H1 (cell line): ENCODE measurements at regions not wholly inside any gene's neighbourhood (a gene's known extent, or its start where the extent isn't known, plus 50 kb on each side); places are given as distances from the start of the nearest gene placed in this dataset.

ENCODE experiments used
- CTCF ChIA-PET: fragments of 300-600 bp; sonication (Branson Sonifier 250); formaldehyde crosslinking; loops from one replicate; lab custom pipeline; 2021; ENCODE audit not compliant: partially characterized antibody; lab: Charles Lee
- POLR2A ChIA-PET: fragments of 300-600 bp; sonication (Branson Sonifier 250); formaldehyde crosslinking; loops from one replicate; lab custom pipeline; 2021; ENCODE audit warnings: inconsistent platforms; ENCODE audit not compliant: partially characterized antibody; lab: Charles Lee
- DNase-seq, 2 experiments: peaks; one replicate each; pipeline versions ENCODE4 v3.0.0 to v3.0.0-alpha.2; 2010 to 2022; ENCODE audit warnings: low spot score in 2 of 2, low read depth in 1 of 2, mixed read lengths in 1 of 2
- FAIRE-seq: peaks from 2 replicates; lab custom pipeline; 2011; peaks lifted over from hg19 to GRCh38; lab: Jason Lieb, UNC
- H2AFZ ChIP-seq: 2 replicates; pipeline ENCODE4 v1.8.1; 2012; ENCODE audit warnings: low read length, inconsistent platforms
- H2AK5ac ChIP-seq: 2 replicates; pipeline ENCODE4 v1.6.1; 2013; ENCODE audit warnings: low read depth, low read length
- H2BK120ac ChIP-seq: replicated peaks from 2 replicates; pipeline ENCODE3; 2013; ENCODE audit warnings: low read depth, low read length, inconsistent platforms
- H2BK12ac ChIP-seq: 2 replicates; pipeline ENCODE4 v1.6.1; 2013; ENCODE audit warnings: low read depth, low read length
- H2BK15ac ChIP-seq: 2 replicates; pipeline ENCODE4 v1.6.1; 2013; ENCODE audit warnings: low read length
- H2BK20ac ChIP-seq: 2 replicates; pipeline ENCODE4 v1.6.1; 2013; ENCODE audit warnings: low read length
- H2BK5ac ChIP-seq: 2 replicates; pipeline ENCODE4 v1.6.1; 2013; ENCODE audit warnings: low read depth, low read length
- H3K14ac ChIP-seq: 2 replicates; pipeline ENCODE4 v1.6.1; 2013; ENCODE audit warnings: inconsistent platforms; ENCODE audit not compliant: insufficient read length
- H3K18ac ChIP-seq: 2 replicates; pipeline ENCODE4 v1.6.1; 2013; ENCODE audit warnings: low read length; ENCODE audit errors: extremely low read depth
- H3K23ac ChIP-seq: 2 replicates; pipeline ENCODE4 v1.6.1; 2013; ENCODE audit warnings: inconsistent platforms; ENCODE audit not compliant: insufficient read length
- H3K23me2 ChIP-seq: 2 replicates; pipeline ENCODE4 v1.6.1; 2013; ENCODE audit warnings: low read depth, low read length
- H3K27ac ChIP-seq: 2 replicates; pipeline ENCODE4 v1.6.1; 2011; ENCODE audit warnings: low read depth, low read length, inconsistent platforms
- H3K27me3 ChIP-seq, 4 experiments: replicated peaks in 1 of 4; 1 replicate in 1 of 4; 2 replicates in 3 of 4; pipeline versions ENCODE4 v1.6.1 to v1.8.1; 2011 to 2013; ENCODE audit warnings: low read length in 3 of 4, mild to moderate bottlenecking in 3 of 4, inconsistent platforms in 2 of 4, mixed read lengths in 2 of 4, moderate library complexity in 1 of 4; ENCODE audit not compliant: control insufficient read depth in 3 of 4, insufficient read depth in 3 of 4; ENCODE audit errors: extremely low read depth in 1 of 4
- H3K36me3 ChIP-seq, 4 experiments: 2 replicates each; pipeline versions ENCODE4 v1.6.1 to v1.8.1; 2011 to 2013; ENCODE audit warnings: mild to moderate bottlenecking in 4 of 4, low read length in 3 of 4, moderate library complexity in 2 of 4, control low read depth in 1 of 4, inconsistent platforms in 1 of 4; ENCODE audit not compliant: insufficient read depth in 4 of 4, control insufficient read depth in 2 of 4
- H3K4ac ChIP-seq: replicated peaks from 2 replicates; pipeline ENCODE3; 2013; ENCODE audit warnings: low read length, low read depth, mixed read lengths, inconsistent platforms; ENCODE audit not compliant: insufficient read length
- H3K4me1 ChIP-seq, 4 experiments: replicated peaks in 1 of 4; 1 replicate in 1 of 4; 2 replicates in 3 of 4; pipeline versions ENCODE4 v1.6.1 to v1.8.1; 2011 to 2013; ENCODE audit warnings: low read length in 3 of 4, inconsistent platforms in 2 of 4, mixed read lengths in 1 of 4; ENCODE audit not compliant: insufficient read depth in 4 of 4, control insufficient read depth in 3 of 4
- H3K4me2 ChIP-seq, 2 experiments: 2 replicates each; pipeline versions ENCODE4 v1.6.1 to v1.8.1; 2011 to 2013; ENCODE audit warnings: low read depth in 2 of 2, low read length in 2 of 2, control low read depth in 1 of 2, inconsistent platforms in 1 of 2, mild to moderate bottlenecking in 1 of 2; ENCODE audit not compliant: insufficient read depth in 1 of 2
- H3K4me3 ChIP-seq, 4 experiments: fragments of 200-600, 300-600 bp in 1 of 4; sonication (generic), shearing (Covaris generic), sonication (Bioruptor Twin) in 1 of 4; 2 replicates each; pipeline versions ENCODE4 v1.5.1 to v1.8.1; 2011 to 2016; ENCODE audit warnings: low read length in 4 of 4, low read depth in 3 of 4, control low read depth in 2 of 4, inconsistent platforms in 2 of 4, mild to moderate bottlenecking in 2 of 4, mixed read lengths in 1 of 4, moderate library complexity in 1 of 4; ENCODE audit not compliant: insufficient read depth in 2 of 4; ENCODE audit errors: extremely low read depth in 1 of 4
- H3K56ac ChIP-seq: replicated peaks from 2 replicates; pipeline ENCODE3; 2013; ENCODE audit warnings: low read depth, mild to moderate bottlenecking, mixed read lengths, low read length, inconsistent platforms; ENCODE audit not compliant: insufficient read length
- H3K79me1 ChIP-seq: 2 replicates; pipeline ENCODE4 v1.6.1; 2013; ENCODE audit warnings: low read depth, low read length, control low read depth
- H3K79me2 ChIP-seq, 2 experiments: 2 replicates each; pipeline versions ENCODE4 v1.6.1 to v1.8.1; 2012 to 2013; ENCODE audit warnings: low read length in 2 of 2, mild to moderate bottlenecking in 2 of 2, inconsistent platforms in 1 of 2; ENCODE audit not compliant: insufficient read depth in 2 of 2, control insufficient read depth in 1 of 2
- H3K9ac ChIP-seq, 4 experiments: replicated peaks in 1 of 4; 1 replicate in 1 of 4; 2 replicates in 3 of 4; pipeline versions ENCODE4 v1.6.1 to v1.8.1; 2011 to 2013; ENCODE audit warnings: low read depth in 3 of 4, low read length in 3 of 4, control low read depth in 2 of 4, mild to moderate bottlenecking in 2 of 4, moderate library complexity in 2 of 4, inconsistent platforms in 1 of 4; ENCODE audit errors: extremely low read depth in 1 of 4
- H3K9me3 ChIP-seq, 2 experiments: 2 replicates each; pipeline versions ENCODE4 v1.6.1 to v1.8.1; 2012 to 2013; ENCODE audit warnings: mild to moderate bottlenecking in 2 of 2, moderate library complexity in 2 of 2, control low read depth in 1 of 2, inconsistent platforms in 1 of 2, low read depth in 1 of 2, low read length in 1 of 2, mixed read lengths in 1 of 2; ENCODE audit not compliant: insufficient read depth in 2 of 2
- H4K20me1 ChIP-seq, 2 experiments: replicated peaks in 1 of 2; 2 replicates each; pipeline versions ENCODE3 to v1.8.1; 2011 to 2013; ENCODE audit warnings: inconsistent platforms in 2 of 2, low read length in 2 of 2, mild to moderate bottlenecking in 1 of 2; ENCODE audit not compliant: insufficient read depth in 2 of 2, control insufficient read depth in 1 of 2
- H4K5ac ChIP-seq: 2 replicates; pipeline ENCODE4 v1.6.1; 2013; ENCODE audit warnings: low read length, low read depth, mixed read lengths, inconsistent platforms; ENCODE audit not compliant: insufficient read length
- H4K8ac ChIP-seq: 2 replicates; pipeline ENCODE4 v1.8.0; 2013; ENCODE audit warnings: mild to moderate bottlenecking, moderate library complexity, low read length, inconsistent platforms; ENCODE audit not compliant: insufficient read depth; ENCODE audit errors: extremely low read depth
- H4K91ac ChIP-seq: replicated peaks from 2 replicates; pipeline ENCODE3; 2013; ENCODE audit warnings: low read length, mixed read lengths, inconsistent platforms; ENCODE audit not compliant: insufficient read length
- CBX5 ChIP-seq: fragments of 300-800, 300-1000 bp; sonication (generic); IDR thresholded peaks from 2 replicates; pipeline ENCODE4 v1.7.1; 2016; ENCODE audit warnings: antibody characterized with exemption, low read length, low read depth
- GTF2F1 ChIP-seq: IDR thresholded peaks from 2 replicates; pipeline ENCODE4 v1.6.1; 2012; ENCODE audit warnings: low read depth, low read length, improper control_type of control experiment, borderline replicate concordance
- JUN ChIP-seq: IDR thresholded peaks from 2 replicates; pipeline ENCODE4 v1.6.1; 2011; ENCODE audit warnings: low read depth, mild to moderate bottlenecking, improper control_type of control experiment, low read length
- JUND ChIP-seq: IDR thresholded peaks from 2 replicates; pipeline ENCODE4 v1.6.1; 2011; ENCODE audit warnings: mild to moderate bottlenecking, improper control_type of control experiment, low read length
- NANOG ChIP-seq: IDR thresholded peaks from 2 replicates; pipeline ENCODE4 v1.6.1; 2011; ENCODE audit warnings: low read length, low read depth, mild to moderate bottlenecking, inconsistent platforms; ENCODE audit not compliant: insufficient read depth, poor library complexity, severe bottlenecking
- PHF8 ChIP-seq: fragments of 200-600 bp; sonication (generic); conservative IDR thresholded peaks from 2 replicates; pipeline ENCODE4 v1.7.1; 2012; ENCODE audit warnings: low read depth, mild to moderate bottlenecking, inconsistent platforms, low read length, moderate library complexity
- RAD21 ChIP-seq, 2 experiments: IDR thresholded peaks in 1 of 2; conservative IDR thresholded peaks in 1 of 2; 2 replicates each; pipeline ENCODE4 v1.6.1; 2011; ENCODE audit warnings: low read depth in 2 of 2, low read length in 2 of 2, improper control_type of control experiment in 1 of 2, inconsistent platforms in 1 of 2, mild to moderate bottlenecking in 1 of 2, moderate library complexity in 1 of 2
- RFX5 ChIP-seq: IDR thresholded peaks from 2 replicates; pipeline ENCODE4 v1.6.1; 2011; ENCODE audit warnings: low read depth, low read length, improper control_type of control experiment, borderline replicate concordance
- RNF2 ChIP-seq: fragments of 200-900, 300-1000 bp; sonication (generic); IDR thresholded peaks from 2 replicates; pipeline ENCODE4 v1.7.1; 2016; ENCODE audit warnings: borderline replicate concordance, low read depth, mild to moderate bottlenecking, antibody characterized with exemption, low read length; ENCODE audit not compliant: poor library complexity, severe bottlenecking; ENCODE audit errors: missing control alignments
- SAP30 ChIP-seq: fragments of 300-600 bp; sonication (generic); IDR thresholded peaks from 2 replicates; pipeline ENCODE4 v1.7.1; 2012; ENCODE audit warnings: low read length, moderate library complexity, mild to moderate bottlenecking, inconsistent platforms; ENCODE audit not compliant: insufficient read depth, insufficient replicate concordance
- SIRT6 ChIP-seq: IDR thresholded peaks from one replicate; pipeline ENCODE4 v1.7.1; 2012; ENCODE audit warnings: low read length, inconsistent platforms
- SIX5 ChIP-seq: IDR thresholded peaks from 2 replicates; pipeline ENCODE4 v1.6.1; 2011; ENCODE audit warnings: mild to moderate bottlenecking, low read depth, low read length
- TEAD4 ChIP-seq: IDR thresholded peaks from 2 replicates; pipeline ENCODE4 v1.6.1; 2012; ENCODE audit warnings: low read depth, low read length, inconsistent platforms, mixed read lengths
- WGBS, 2 experiments: shearing (Covaris generic) in 1 of 2; methylation state at CpG; one replicate each; pipeline versions ENCODE4 v1.1.6 to v1.1.7; 2013 to 2015; ENCODE audit warnings: low lambda C conversion rate in 2 of 2, mixed read lengths in 2 of 2, inconsistent platforms in 1 of 2, low coverage in 1 of 2, missing lambda C conversion rate in 1 of 2; ENCODE audit not compliant: insufficient replicate concordance in 2 of 2, insufficient coverage in 1 of 2, insufficient read length in 1 of 2; ENCODE audit errors: extremely low coverage in 1 of 2, missing lambda C conversion rate in 1 of 2; 5-methylcytosine and 5-hydroxymethylcytosine counted together

GRCh38 chr13:50323440-50324065 lies 308.3 kb downstream of the KCNRG start:
- H2BK15ac ChIP-seq: no peak overlapping the region
- no peak overlapping the region for H3K9ac ChIP-seq
- H4K20me1 ChIP-seq: no peaks in the 10 kb centered on the region
- no peak overlapping the region for H2AK5ac ChIP-seq
- H2AFZ ChIP-seq: no peak overlapping the region
- H3K56ac ChIP-seq: no peak overlapping the region
- H3K79me1 ChIP-seq: no peaks in the 10 kb centered on the region
- DNase-seq (no peak), FAIRE-seq (no peak)
- no peaks in the 10 kb centered on the region for H3K9me3 ChIP-seq
- ChIA-PET CTCF (interaction anchor here (1.7 kb wide), 1 partner anchor 12 kb away, joined by 4 read pairs; no protein-coding TSS in a partner anchor), POLR2A (no interaction called here)
- no peak overlapping the region for H4K8ac ChIP-seq
- H3K36me3 ChIP-seq: no peaks in the 10 kb centered on the region
- H4K5ac ChIP-seq: no peak overlapping the region
- no peak overlapping the region for H2BK120ac ChIP-seq
- no peak overlapping the region for H2BK5ac ChIP-seq
- H3K18ac ChIP-seq: no peak overlapping the region
- no peak overlapping the region for H2BK20ac ChIP-seq
- H3K23ac ChIP-seq: no peak overlapping the region
- no peak overlapping the region for H4K91ac ChIP-seq
- peaks cover 0 to 2% (median 0%) of the 10 kb centered on the region in 4 experiments; a peak in 1 of 7 replicates for H3K4me1 ChIP-seq
- no peak overlapping the region for H2BK12ac ChIP-seq
- H3K79me2 ChIP-seq: no peaks in the 10 kb centered on the region
- no peaks in the 10 kb centered on the region for H3K23me2 ChIP-seq
- H3K4ac ChIP-seq: no peak overlapping the region
- H3K4me3 ChIP-seq: no peak overlapping the region
- H3K14ac ChIP-seq: no peak overlapping the region
- 100% methylated on average over 3 of the region's 3 CpGs; no CpG with 5 or more reads in 1 of the 2 experiments for whole genome bisulfite sequencing, 2 experiments
- H3K4me2 ChIP-seq: no peak overlapping the region
- no peak overlapping the region for H3K27ac ChIP-seq
- H3K27me3 ChIP-seq: no peaks in the 10 kb centered on the region
- TF ChIP-seq RAD21 (IDR thresholded peaks at IDR 0.05 in 1 of 2, conservative IDR thresholded peaks at IDR 0.05 in 1 of 2; ENCODE audit: low read depth in 2 of 2, low read length in 2 of 2) (no peak), TEAD4 (no peak), GTF2F1 (no peak), SIX5 (no peak), JUND (no peak), RNF2 (no peak), SIRT6 (no peak), NANOG (no peak), CBX5 (no peak), JUN (no peak), SAP30 (no peak), PHF8 (no peak), RFX5 (no peak)
